HepG2 (cell line): ENCODE measurements at regions not wholly inside any gene's neighbourhood (a gene's known extent, or its start where the extent isn't known, plus 50 kb on each side); places are given as distances from the start of the nearest gene placed in this dataset.

Source experiments
- BRD4 ChIP-seq: sonication (generic); formaldehyde crosslinking; IDR thresholded peaks from 2 replicates; pipeline ENCODE4 v1.4.0; 2020; ENCODE audit warnings: missing genetic modification reagents
- EP300 ChIP-seq, 3 experiments: sonication (generic) in 1 of 3; formaldehyde crosslinking in 1 of 3; IDR thresholded peaks; 2 replicates each; pipeline versions ENCODE4 v1.5.1 to v1.6.1; 2011 to 2020; ENCODE audit warnings: low read depth in 2 of 3, low read length in 2 of 3, borderline replicate concordance in 1 of 3, improper control_type of control experiment in 1 of 3, mild to moderate bottlenecking in 1 of 3, missing genetic modification reagents in 1 of 3, moderate library complexity in 1 of 3
- HNRNPLL ChIP-seq: fragments of 200-400 bp; formaldehyde crosslinking; IDR thresholded peaks from 2 replicates; pipeline ENCODE4 v1.6.1; 2017; ENCODE audit warnings: mild to moderate bottlenecking, low read depth, low read length; ENCODE audit not compliant: poor library complexity, severe bottlenecking
- KDM3A ChIP-seq: IDR thresholded peaks from 2 replicates; pipeline ENCODE4 v1.6.1; 2018; ENCODE audit warnings: low read depth, missing compliant biosample characterization
- KLF6 ChIP-seq: IDR thresholded peaks from 2 replicates; pipeline ENCODE4 v1.8.0; 2016; ENCODE audit warnings: missing biosample characterization, missing genetic modification reagents
- MTA3 ChIP-seq: sonication (generic); formaldehyde crosslinking; IDR thresholded peaks from 2 replicates; pipeline ENCODE4 v1.4.0; 2020; ENCODE audit warnings: missing genetic modification reagents
- RAD51 ChIP-seq: fragments of 450-650 bp; IDR thresholded peaks from 2 replicates; pipeline ENCODE4 v1.6.1; 2016; ENCODE audit warnings: borderline replicate concordance
- SMC3 ChIP-seq: IDR thresholded peaks from 2 replicates; pipeline ENCODE4 v1.6.1; 2011; ENCODE audit warnings: low read length, improper control_type of control experiment
- SP1 ChIP-seq, 2 experiments: fragments of 450-650 bp in 1 of 2; sonication (generic) in 1 of 2; formaldehyde crosslinking in 1 of 2; IDR thresholded peaks; 2 replicates each; pipeline versions ENCODE4 v1.4.0 to v1.6.1; 2016 to 2020; ENCODE audit warnings: missing genetic modification reagents in 1 of 2
- TBP ChIP-seq: sonication (generic); formaldehyde crosslinking; IDR thresholded peaks from 2 replicates; pipeline ENCODE4 v1.5.0; 2020; ENCODE audit warnings: missing genetic modification reagents
- TCF7L2 ChIP-seq: IDR thresholded peaks from 2 replicates; pipeline ENCODE4 v1.6.1; 2011; ENCODE audit warnings: mild to moderate bottlenecking, low read depth, low read length, moderate library complexity
- ZBTB49 ChIP-seq: sonication (generic); formaldehyde crosslinking; IDR thresholded peaks from 2 replicates; pipeline ENCODE4 v1.4.0; 2020; ENCODE audit warnings: missing genetic modification reagents, borderline replicate concordance
- ZNF619 ChIP-seq: sonication (generic); formaldehyde crosslinking; IDR thresholded peaks from 2 replicates; pipeline ENCODE4 v1.4.0; 2020; ENCODE audit warnings: mild to moderate bottlenecking, missing genetic modification reagents

- no peak for TF ChIP-seq ZBTB49 (CRISPR knock-in tag)
- TF ChIP-seq TBP = no peak
- TF ChIP-seq HNRNPLL = no peak
- TF ChIP-seq EP300 (IDR thresholded peaks at IDR 0.05; ENCODE audit: low read depth in 2 of 2, low read length in 2 of 2) = no peak
- TF ChIP-seq EP300 (CRISPR knock-in tag; IDR thresholded peaks at IDR 0.05; ENCODE audit: borderline replicate concordance) = no peak
- no peak for TF ChIP-seq BRD4 (CRISPR knock-in tag)
- no peak for TF ChIP-seq MTA3 (CRISPR knock-in tag)
- no peak for TF ChIP-seq RAD51
- TF ChIP-seq KLF6 (CRISPR knock-in tag) = no peak
- no peak for TF ChIP-seq KDM3A (CRISPR knock-in tag)
- TF ChIP-seq SP1 (IDR thresholded peaks at IDR 0.05) = no peak
- TF ChIP-seq SP1 (CRISPR knock-in tag; IDR thresholded peaks at IDR 0.05) = no peak
- TF ChIP-seq TCF7L2 = no peak
- no peak for TF ChIP-seq SMC3
- TF ChIP-seq ZNF619 (CRISPR knock-in tag) = no peak
Observed at GRCh38 chr14:71261206-71261605, 353.9 kb downstream of the PCNX1 start.
